Astrocyte of the spinal cord (primary cell): ENCODE measurements at regions not wholly inside any gene's neighbourhood (a gene's known extent, or its start where the extent isn't known, plus 50 kb on each side); places are given as distances from the start of the nearest gene placed in this dataset.

ENCODE experiments used
- DNase-seq: peaks from one replicate; pipeline ENCODE4 v3.0.0; 2011; ENCODE audit warnings: low read depth, low spot score
- H3K4me3 ChIP-seq: 2 replicates; pipeline ENCODE4 v1.5.1; 2011; ENCODE audit warnings: low read depth, mild to moderate bottlenecking, low read length, moderate library complexity
- CTCF ChIP-seq: IDR thresholded peaks from 2 replicates; pipeline ENCODE4 v1.5.1; 2012; ENCODE audit warnings: low read depth, mild to moderate bottlenecking, low read length, inconsistent platforms
- in situ Hi-C: cut with HindIII; loops from 2 replicates; pipeline ENCODE4 v1.10.0; 2017; ENCODE audit warnings: low sequenced_read_pairs

- no peak for DNase-seq
- TF ChIP-seq CTCF = no peak
- no peak overlapping the region for H3K4me3 ChIP-seq
- in situ Hi-C loops = no loop called here
These were observed 636.9 kb downstream of the TLE4 start for GRCh38 chr9:80208696-80209095.

GRCh38 chr9:80204054-80204453 is 632.3 kb downstream of the TLE4 start:
- in situ Hi-C loops = no loop called here
- no peak for DNase-seq
- no peak overlapping the region for H3K4me3 ChIP-seq
- no peak for TF ChIP-seq CTCF

GRCh38 chr9:80197661-80198060 is 625.9 kb downstream of the TLE4 start:
- no peak overlapping the region for H3K4me3 ChIP-seq
- TF ChIP-seq CTCF = no peak
- in situ Hi-C loops = no loop called here
- peak; percentile 43 for DNase-seq

- no peak overlapping the region for H3K4me3 ChIP-seq
- in situ Hi-C loops = no loop called here
- no peak for TF ChIP-seq CTCF
- peak; percentile 10 for DNase-seq
These were observed 619.3 kb downstream of the TLE4 start for GRCh38 chr9:80191108-80191507.

GRCh38 chr9:80188579-80188978 is 616.8 kb downstream of the TLE4 start:
- TF ChIP-seq CTCF = no peak
- H3K4me3 ChIP-seq = no peak overlapping the region
- no peak for DNase-seq
- in situ Hi-C loops = no loop called here

GRCh38 chr9:80185112-80185738 is 613.5 kb downstream of the TLE4 start:
- no peak overlapping the region for H3K4me3 ChIP-seq
- TF ChIP-seq CTCF = no peak
- no peak for DNase-seq
- in situ Hi-C loops = no loop called here

GRCh38 chr9:80177949-80178480 is 606.2 kb downstream of the TLE4 start:
- no peak overlapping the region for H3K4me3 ChIP-seq
- peak; percentile 40 for DNase-seq
- no peak for TF ChIP-seq CTCF
- in situ Hi-C loops = no loop called here
